BJ (cell line): ENCODE measurements at regions not wholly inside any gene's neighbourhood (a gene's known extent, or its start where the extent isn't known, plus 50 kb on each side); places are given as distances from the start of the nearest gene placed in this dataset.

Experiments used
- CTCF ChIA-PET: fragments of 350-600 bp; formaldehyde crosslinking; extraction: SDS; loops from one replicate; lab custom pipeline; 2021; ENCODE audit warnings: antibody characterized with exemption, inconsistent platforms; lab: Yijun Ruan, JAX
- POLR2A ChIA-PET: fragments of 300-600 bp; sonication (Branson Sonifier 250); formaldehyde crosslinking; extraction: SDS; loops from one replicate; lab custom pipeline; 2021; ENCODE audit warnings: antibody characterized with exemption; lab: Charles Lee
- DNase-seq: peaks from one replicate; pipeline ENCODE4 v3.0.0-alpha.2; 2011; ENCODE audit warnings: low read depth
- H3K27me3 ChIP-seq: 2 replicates; pipeline ENCODE4 v1.6.0; 2011; ENCODE audit warnings: low read length; ENCODE audit not compliant: control insufficient read depth, insufficient read depth
- H3K36me3 ChIP-seq: 2 replicates; pipeline ENCODE4 v1.5.1; 2011; ENCODE audit warnings: low read length; ENCODE audit not compliant: control insufficient read depth, insufficient read depth
- H3K4me3 ChIP-seq: 2 replicates; pipeline ENCODE4 v1.5.1; 2011; ENCODE audit warnings: low read depth, mild to moderate bottlenecking, control low read depth, low read length
- CTCF ChIP-seq: IDR thresholded peaks from 2 replicates; pipeline ENCODE4 v1.5.1; 2011; ENCODE audit warnings: low read depth, mild to moderate bottlenecking, control low read depth, inconsistent platforms, low read length, moderate library complexity; ENCODE audit not compliant: insufficient read depth

GRCh38 chr12:113751513-113751912, 214.6 kb downstream of the RBM19 start:
- Histone ChIP-seq H3K36me3 (no peaks in the 10 kb centered on the region), H3K4me3 (no peak overlapping the region), H3K27me3 (peaks cover 7% of the 10 kb centered on the region)
- TF ChIP-seq CTCF = no peak
- ChIA-PET CTCF (no interaction called here), POLR2A (no interaction called here)
- no peak for DNase-seq

- DNase-seq = no peak
- H3K36me3 ChIP-seq = no peaks in the 10 kb centered on the region
- no peak overlapping the region for H3K4me3 ChIP-seq
- TF ChIP-seq CTCF = no peak
- POLR2A ChIA-PET = no interaction called here
- CTCF ChIA-PET = no interaction called here
- peaks cover 13% of the 10 kb centered on the region for H3K27me3 ChIP-seq
Measured at GRCh38 chr12:113749433-113749815, 216.7 kb downstream of the RBM19 start.

- no peak for DNase-seq
- H3K36me3 ChIP-seq = no peaks in the 10 kb centered on the region
- POLR2A ChIA-PET = no interaction called here
- TF ChIP-seq CTCF = no peak
- peaks cover 13% of the 10 kb centered on the region for H3K27me3 ChIP-seq
- H3K4me3 ChIP-seq = no peak overlapping the region
- CTCF ChIA-PET = no interaction called here
Measured at GRCh38 chr12:113748707-113749432, 217.3 kb downstream of the RBM19 start.

GRCh38 chr12:113747017-113747416, 219.1 kb downstream of the RBM19 start:
- no peak for TF ChIP-seq CTCF
- DNase-seq = no peak
- CTCF ChIA-PET = interaction anchor here (0.7 to 1.2 kb wide), 3 partner anchors 10 to 586 kb away, joined by 3 read pairs; no protein-coding TSS in a partner anchor
- peaks cover 9% of the 10 kb centered on the region for H3K27me3 ChIP-seq
- H3K4me3 ChIP-seq = no peak overlapping the region
- POLR2A ChIA-PET = no interaction called here
- H3K36me3 ChIP-seq = no peaks in the 10 kb centered on the region

- Histone ChIP-seq H3K36me3 (no peaks in the 10 kb centered on the region), H3K4me3 (no peak overlapping the region), H3K27me3 (peaks cover 10% of the 10 kb centered on the region)
- no peak for TF ChIP-seq CTCF
- POLR2A ChIA-PET = interaction anchor here (0.6 kb wide), 1 partner anchor 701 kb away, joined by 15 read pairs; no protein-coding TSS in a partner anchor
- no peak for DNase-seq
- CTCF ChIA-PET = no interaction called here
Measured at GRCh38 chr12:113744802-113745395, 221.2 kb downstream of the RBM19 start.
